Gastrocnemius medialis (tissue), 4 donors: ENCODE measurements at regions not wholly inside any gene's neighbourhood (a gene's known extent, or its start where the extent isn't known, plus 50 kb on each side); places are given as distances from the start of the nearest gene placed in this dataset.

Experiments used
- POLR2A ChIP-seq, 2 donors: fragments of 450-650 bp; IDR thresholded peaks; one replicate each; pipeline ENCODE4 v1.6.1; 2017; ENCODE audit warnings: antibody characterized with exemption in 2 of 2, mild to moderate bottlenecking in 2 of 2, moderate library complexity in 2 of 2
- TF ChIP-seq, protein P1 (sequence below), 5 experiments: fragments of 450-650 bp in 3 of 5; fragments of 200-600 bp in 2 of 5; sonication (generic) in 2 of 5; IDR thresholded peaks in 4 of 5; conservative IDR thresholded peaks in 1 of 5; 1 replicate in 4 of 5; 2 replicates in 1 of 5; pipeline ENCODE4 v1.5.1; 2016 to 2019; ENCODE audit warnings: antibody characterized with exemption in 5 of 5, mild to moderate bottlenecking in 3 of 5, moderate library complexity in 3 of 5

DNA sequence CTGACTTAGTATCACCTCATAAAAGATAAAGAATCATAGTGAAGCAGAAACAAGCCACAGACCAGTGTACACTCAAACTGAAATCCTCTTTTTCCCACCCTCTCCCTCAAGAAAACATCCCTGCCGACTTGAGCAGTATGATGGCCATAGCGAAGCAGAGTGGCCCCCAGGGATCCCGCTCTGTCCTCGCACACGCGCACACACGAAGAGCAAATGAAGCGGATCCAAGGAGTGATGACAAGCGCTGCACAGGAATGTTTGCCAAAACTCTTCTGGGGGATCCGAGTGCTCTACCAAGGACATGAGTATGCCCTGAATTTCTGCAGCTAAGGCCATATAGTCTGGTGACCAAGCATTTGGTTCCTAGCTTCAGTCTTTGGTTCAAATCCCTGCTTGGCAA, 134.5 kb upstream of the C2CD4B start:
- TF ChIP-seq, protein P1, sequence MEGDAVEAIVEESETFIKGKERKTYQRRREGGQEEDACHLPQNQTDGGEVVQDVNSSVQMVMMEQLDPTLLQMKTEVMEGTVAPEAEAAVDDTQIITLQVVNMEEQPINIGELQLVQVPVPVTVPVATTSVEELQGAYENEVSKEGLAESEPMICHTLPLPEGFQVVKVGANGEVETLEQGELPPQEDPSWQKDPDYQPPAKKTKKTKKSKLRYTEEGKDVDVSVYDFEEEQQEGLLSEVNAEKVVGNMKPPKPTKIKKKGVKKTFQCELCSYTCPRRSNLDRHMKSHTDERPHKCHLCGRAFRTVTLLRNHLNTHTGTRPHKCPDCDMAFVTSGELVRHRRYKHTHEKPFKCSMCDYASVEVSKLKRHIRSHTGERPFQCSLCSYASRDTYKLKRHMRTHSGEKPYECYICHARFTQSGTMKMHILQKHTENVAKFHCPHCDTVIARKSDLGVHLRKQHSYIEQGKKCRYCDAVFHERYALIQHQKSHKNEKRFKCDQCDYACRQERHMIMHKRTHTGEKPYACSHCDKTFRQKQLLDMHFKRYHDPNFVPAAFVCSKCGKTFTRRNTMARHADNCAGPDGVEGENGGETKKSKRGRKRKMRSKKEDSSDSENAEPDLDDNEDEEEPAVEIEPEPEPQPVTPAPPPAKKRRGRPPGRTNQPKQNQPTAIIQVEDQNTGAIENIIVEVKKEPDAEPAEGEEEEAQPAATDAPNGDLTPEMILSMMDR (IDR thresholded peaks at IDR 0.05 in 4 of 5, conservative IDR thresholded peaks at IDR 0.05 in 1 of 5): no peak
- TF ChIP-seq POLR2A (IDR thresholded peaks at IDR 0.05): no peak
